ENCODE measurements at regions not wholly inside any gene's neighbourhood (a gene's known extent, or its start where the extent isn't known, plus 50 kb on each side); places are given as distances from the start of the nearest gene placed in this dataset.
A peak's percentile ranks its signal among the peaks of the same experiment; 100 is the strongest.

GRCh38 chr4:167944721-167945120 is 147.6 kb upstream of the ANXA10 start:
- no peaks in the 10 kb centered on the region for H3K27me3 Mint-ChIP-seq (ENCODE audit: insufficient read depth, low read depth)
- Histone ChIP-seq H2AFZ (replicated peaks) (peak overlapping the region; percentile 29), H3F3A (ENCODE audit: low read depth) (no peaks in the 10 kb centered on the region), H3K4me2 (no peak overlapping the region), H3K36me3 (no peaks in the 10 kb centered on the region), H3K27ac (no peak overlapping the region), H3K4me3 (no peak overlapping the region), H3K79me2 (ENCODE audit: low read depth) (no peaks in the 10 kb centered on the region), H3K4me1 (no peaks in the 10 kb centered on the region), H3K9ac (no peak overlapping the region), H3K27me3 (no peaks in the 10 kb centered on the region), H3K9me3 (ENCODE audit: low read depth) (no peaks in the 10 kb centered on the region), H4K20me1 (ENCODE audit: low read depth) (no peaks in the 10 kb centered on the region)
- H3K36me3 Mint-ChIP-seq: no peaks in the 10 kb centered on the region
- peaks cover 1% of the 10 kb centered on the region for H3K4me1 Mint-ChIP-seq
- no peak for DNase-seq (ENCODE audit: low spot score)
- H3K4me3 Mint-ChIP-seq: no peak overlapping the region
- TF ChIP-seq CTCF (IDR thresholded peaks at IDR 0.05): no peak
- TF ChIP-seq EZH2 (IDR thresholded peaks at IDR 0.05): no peak
- no peak for TF ChIP-seq EZH2phosphoT487 (IDR thresholded peaks at IDR 0.05)
- no peaks in the 10 kb centered on the region for H3K9me3 Mint-ChIP-seq
- H3K27ac Mint-ChIP-seq: no peak overlapping the region

GRCh38 chr4:167955006-167955405 is 137.3 kb upstream of the ANXA10 start:
- no peak overlapping the region for H3K27ac Mint-ChIP-seq
- no peaks in the 10 kb centered on the region for H3K4me1 Mint-ChIP-seq
- Histone ChIP-seq H3K4me1 (no peaks in the 10 kb centered on the region), H3K4me2 (no peak overlapping the region), H3K79me2 (ENCODE audit: low read depth) (no peaks in the 10 kb centered on the region), H2AFZ (replicated peaks) (no peak overlapping the region), H4K20me1 (ENCODE audit: low read depth) (no peaks in the 10 kb centered on the region), H3F3A (ENCODE audit: low read depth) (no peaks in the 10 kb centered on the region), H3K4me3 (no peak overlapping the region), H3K27me3 (no peaks in the 10 kb centered on the region), H3K9ac (no peak overlapping the region), H3K27ac (no peak overlapping the region), H3K36me3 (no peaks in the 10 kb centered on the region), H3K9me3 (ENCODE audit: low read depth) (no peaks in the 10 kb centered on the region)
- TF ChIP-seq EZH2phosphoT487 (IDR thresholded peaks at IDR 0.05): no peak
- TF ChIP-seq EZH2 (IDR thresholded peaks at IDR 0.05): no peak
- TF ChIP-seq CTCF (IDR thresholded peaks at IDR 0.05): no peak
- H3K4me3 Mint-ChIP-seq: no peak overlapping the region
- no peaks in the 10 kb centered on the region for H3K36me3 Mint-ChIP-seq
- DNase-seq (ENCODE audit: low spot score): no peak
- peaks cover 7% of the 10 kb centered on the region for H3K9me3 Mint-ChIP-seq
- H3K27me3 Mint-ChIP-seq (ENCODE audit: insufficient read depth, low read depth): peaks cover 2% of the 10 kb centered on the region

GRCh38 chr4:167956676-167957075 is 135.7 kb upstream of the ANXA10 start:
- Histone ChIP-seq H3K4me2 (no peak overlapping the region), H3F3A (ENCODE audit: low read depth) (no peaks in the 10 kb centered on the region), H2AFZ (replicated peaks) (no peak overlapping the region), H3K27me3 (no peaks in the 10 kb centered on the region), H3K9me3 (ENCODE audit: low read depth) (no peaks in the 10 kb centered on the region), H3K36me3 (no peaks in the 10 kb centered on the region), H3K4me1 (no peaks in the 10 kb centered on the region), H3K9ac (no peak overlapping the region), H3K27ac (no peak overlapping the region), H4K20me1 (ENCODE audit: low read depth) (no peaks in the 10 kb centered on the region), H3K79me2 (ENCODE audit: low read depth) (no peaks in the 10 kb centered on the region), H3K4me3 (no peak overlapping the region)
- peaks cover 2% of the 10 kb centered on the region for H3K27me3 Mint-ChIP-seq (ENCODE audit: insufficient read depth, low read depth)
- H3K27ac Mint-ChIP-seq: no peak overlapping the region
- TF ChIP-seq EZH2phosphoT487 (IDR thresholded peaks at IDR 0.05) (no peak), EZH2 (IDR thresholded peaks at IDR 0.05) (no peak), CTCF (IDR thresholded peaks at IDR 0.05) (no peak)
- no peak overlapping the region for H3K4me3 Mint-ChIP-seq
- peaks cover 10% of the 10 kb centered on the region for H3K9me3 Mint-ChIP-seq
- H3K36me3 Mint-ChIP-seq: no peaks in the 10 kb centered on the region
- no peak for DNase-seq (ENCODE audit: low spot score)
- no peaks in the 10 kb centered on the region for H3K4me1 Mint-ChIP-seq

Measured in neural progenitor cell (in vitro differentiated cells).